ENCODE measurements at regions not wholly inside any gene's neighbourhood (a gene's known extent, or its start where the extent isn't known, plus 50 kb on each side); places are given as distances from the start of the nearest gene placed in this dataset.

- no peak for DNase-seq
- Mint-ChIP-seq H3K27ac (no peak overlapping the region), H3K4me1 (no peaks in the 10 kb centered on the region), H3K4me3 (no peak overlapping the region), H3K36me3 (ENCODE audit: low read depth) (no peaks in the 10 kb centered on the region), H3K9me3 (no peaks in the 10 kb centered on the region), H3K27me3 (ENCODE audit: insufficient read depth) (no peaks in the 10 kb centered on the region)
- 96 to 100% methylated on average over 3 to 4 of the region's 4 CpGs for WGBS, 2 experiments (ENCODE audit: insufficient coverage in 1 of 2, insufficient read length in 1 of 2)
- no peak overlapping the region for H3K9ac ChIP-seq (ENCODE audit: extremely low read depth, low read length, poor library complexity, severe bottlenecking)
- H3K4me1 ChIP-seq (ENCODE audit: control insufficient read depth, insufficient read depth, low read length), result no peaks in the 10 kb centered on the region
- no peaks in the 10 kb centered on the region for H3K36me3 ChIP-seq (ENCODE audit: control insufficient read depth, insufficient read depth, low read length)
- H3K9me3 ChIP-seq (ENCODE audit: control insufficient read depth, low read length), result no peaks in the 10 kb centered on the region
- TF ChIP-seq CTCF (conservative IDR thresholded peaks at IDR 0.05), result no peak
- no peak overlapping the region for H3K4me3 ChIP-seq (ENCODE audit: low read length)
- no peak overlapping the region for H3K27ac ChIP-seq (ENCODE audit: low read depth, low read length)
- H3K27me3 ChIP-seq (ENCODE audit: control insufficient read depth, insufficient read depth, low read length, poor library complexity, severe bottlenecking), result no peaks in the 10 kb centered on the region
Observed at GRCh38 chr5:130808691-130809090, 356.4 kb downstream of the HINT1 start.

- Histone ChIP-seq H3K4me3 (ENCODE audit: low read length) (no peak overlapping the region), H3K9ac (ENCODE audit: extremely low read depth, low read length, poor library complexity, severe bottlenecking) (no peak overlapping the region), H3K4me1 (ENCODE audit: control insufficient read depth, insufficient read depth, low read length) (no peaks in the 10 kb centered on the region), H3K9me3 (ENCODE audit: control insufficient read depth, low read length) (no peaks in the 10 kb centered on the region), H3K36me3 (ENCODE audit: control insufficient read depth, insufficient read depth, low read length) (no peaks in the 10 kb centered on the region), H3K27me3 (ENCODE audit: control insufficient read depth, insufficient read depth, low read length, poor library complexity, severe bottlenecking) (no peaks in the 10 kb centered on the region), H3K27ac (ENCODE audit: low read depth, low read length) (no peak overlapping the region)
- Mint-ChIP-seq H3K4me1 (no peaks in the 10 kb centered on the region), H3K9me3 (peaks cover 2% of the 10 kb centered on the region), H3K27ac (no peak overlapping the region), H3K36me3 (ENCODE audit: low read depth) (no peaks in the 10 kb centered on the region), H3K4me3 (no peak overlapping the region), H3K27me3 (ENCODE audit: insufficient read depth) (no peaks in the 10 kb centered on the region)
- TF ChIP-seq CTCF (conservative IDR thresholded peaks at IDR 0.05), result no peak
- DNase-seq, result no peak
- 86 to 95% methylated on average over 2 of the region's 2 CpGs for WGBS, 2 experiments (ENCODE audit: insufficient coverage in 1 of 2, insufficient read length in 1 of 2)
Observed at GRCh38 chr5:130805648-130806047, 359.4 kb downstream of the HINT1 start.

GRCh38 chr5:130805036-130805435 lies 360.0 kb downstream of the HINT1 start:
- Histone ChIP-seq H3K4me1 (ENCODE audit: control insufficient read depth, insufficient read depth, low read length) (no peaks in the 10 kb centered on the region), H3K9ac (ENCODE audit: extremely low read depth, low read length, poor library complexity, severe bottlenecking) (no peak overlapping the region), H3K9me3 (ENCODE audit: control insufficient read depth, low read length) (no peaks in the 10 kb centered on the region), H3K27ac (ENCODE audit: low read depth, low read length) (no peak overlapping the region), H3K4me3 (ENCODE audit: low read length) (no peak overlapping the region), H3K27me3 (ENCODE audit: control insufficient read depth, insufficient read depth, low read length, poor library complexity, severe bottlenecking) (no peaks in the 10 kb centered on the region), H3K36me3 (ENCODE audit: control insufficient read depth, insufficient read depth, low read length) (no peaks in the 10 kb centered on the region)
- DNase-seq, result no peak
- TF ChIP-seq CTCF (conservative IDR thresholded peaks at IDR 0.05), result no peak
- Mint-ChIP-seq H3K27ac (no peak overlapping the region), H3K4me1 (no peaks in the 10 kb centered on the region), H3K9me3 (peaks cover 2% of the 10 kb centered on the region), H3K27me3 (ENCODE audit: insufficient read depth) (no peaks in the 10 kb centered on the region), H3K4me3 (no peak overlapping the region), H3K36me3 (ENCODE audit: low read depth) (no peaks in the 10 kb centered on the region)

Data from endodermal cell (in vitro differentiated cells).